ENCODE measurements at regions not wholly inside any gene's neighbourhood (a gene's known extent, or its start where the extent isn't known, plus 50 kb on each side); places are given as distances from the start of the nearest gene placed in this dataset.
A peak's percentile ranks its signal among the peaks of the same experiment; 100 is the strongest.

DNA sequence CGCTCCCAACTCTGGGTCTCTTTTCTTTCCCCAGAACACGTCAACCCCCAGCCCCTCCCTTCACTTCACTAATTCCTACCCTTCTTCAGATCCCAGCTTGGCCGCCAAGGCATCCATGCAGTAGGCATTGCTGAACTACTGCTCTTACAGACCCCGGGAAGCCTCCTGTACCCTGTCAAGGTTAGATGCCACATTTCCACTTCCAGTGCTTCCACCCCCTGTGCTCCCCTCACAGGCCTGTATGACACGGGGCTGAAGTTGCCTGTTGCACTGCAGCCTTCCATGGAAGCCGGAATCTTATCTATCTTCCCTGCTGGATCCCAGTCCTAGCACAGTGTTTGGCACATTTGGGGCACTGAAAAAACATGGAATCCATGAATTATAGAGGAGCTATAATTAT is 99.0 kb upstream of the SOD1 start:
- CTCF ChIA-PET (ENCODE audit: partially characterized antibody), result interaction anchor here (0.6 to 8.6 kb wide), 8 partner anchors 13 to 100 kb away, joined by 3 to 107 read pairs (median 5); no protein-coding TSS in a partner anchor
- peaks cover 19% of the 10 kb centered on the region for H3K23me2 ChIP-seq (ENCODE audit: low read depth, low read length)
- no peak for FAIRE-seq
- H4K8ac ChIP-seq (ENCODE audit: extremely low read depth, insufficient read depth, low read length), result no peak overlapping the region
- H4K20me1 ChIP-seq (replicated peaks in 1 of 2; ENCODE audit: control insufficient read depth in 1 of 2, insufficient read depth in 2 of 2, low read length in 2 of 2), result peaks cover 3% of the 10 kb centered on the region in 2 experiments
- H3K4ac ChIP-seq (replicated peaks; ENCODE audit: insufficient read length, low read depth, low read length), result no peak overlapping the region
- H3K4me1 ChIP-seq (replicated peaks in 1 of 4; ENCODE audit: control insufficient read depth in 3 of 4, insufficient read depth in 4 of 4, low read length in 3 of 4), result peaks cover 8 to 17% (median 14%) of the 10 kb centered on the region in 4 experiments
- H2AK5ac ChIP-seq (ENCODE audit: low read depth, low read length), result 0 out of 2 replicates have a peak overlapping the region, but pooled peaks have one; percentile 69
- peak overlapping the region; percentile 82 to 94 for H3K4me2 ChIP-seq (ENCODE audit: insufficient read depth in 1 of 2, low read depth in 2 of 2, low read length in 2 of 2)
- 86% methylated on average over 6 of the region's 6 CpGs; no CpG with 5 or more reads in 1 of the 2 experiments for WGBS, 2 experiments (ENCODE audit: extremely low coverage in 1 of 2, insufficient coverage in 1 of 2, insufficient read length in 1 of 2, insufficient replicate concordance in 2 of 2, low coverage in 1 of 2, low lambda C conversion rate in 2 of 2, missing lambda C conversion rate in 1 of 2)
- peaks cover 0 to 15% (median 7%) of the 10 kb centered on the region in 4 experiments; a peak in 5 of 7 replicates for H3K27me3 ChIP-seq (replicated peaks in 1 of 4; ENCODE audit: control insufficient read depth in 3 of 4, extremely low read depth in 1 of 4, insufficient read depth in 3 of 4, low read length in 3 of 4)
- peaks cover 0 to 9% of the 10 kb centered on the region in 2 experiments; a peak in 2 of 4 replicates for H3K79me2 ChIP-seq (ENCODE audit: control insufficient read depth in 1 of 2, insufficient read depth in 2 of 2, low read length in 2 of 2)
- no peak overlapping the region for H3K14ac ChIP-seq (ENCODE audit: insufficient read length)
- H2BK120ac ChIP-seq (replicated peaks; ENCODE audit: low read depth, low read length), result no peak overlapping the region
- H3K36me3 ChIP-seq (ENCODE audit: control insufficient read depth in 2 of 4, insufficient read depth in 4 of 4, low read length in 3 of 4), result no peaks in the 10 kb centered on the region
- DNase-seq (ENCODE audit: low read depth in 1 of 2, low spot score in 2 of 2), result no peak
- no peak overlapping the region for H3K27ac ChIP-seq (ENCODE audit: low read depth, low read length)
- peak overlapping the region in 2 of 4 experiments; percentile 4 to 91; a peak in 3 of 7 replicates for H3K9ac ChIP-seq (replicated peaks in 1 of 4; ENCODE audit: extremely low read depth in 1 of 4, low read depth in 3 of 4, low read length in 3 of 4)
- H3K18ac ChIP-seq (ENCODE audit: extremely low read depth, low read length), result no peak overlapping the region
- H2BK15ac ChIP-seq (ENCODE audit: low read length), result 0 out of 2 replicates have a peak overlapping the region, but pooled peaks have one; percentile 72
- no peak overlapping the region for H4K91ac ChIP-seq (replicated peaks; ENCODE audit: insufficient read length, low read length)
- peak overlapping the region; percentile 78 to 91 (median 88); a peak in 7 of 8 replicates for H3K4me3 ChIP-seq (ENCODE audit: extremely low read depth in 1 of 4, insufficient read depth in 2 of 4, low read depth in 3 of 4, low read length in 4 of 4)
- no peak overlapping the region for H3K23ac ChIP-seq (ENCODE audit: insufficient read length)
- no peaks in the 10 kb centered on the region; the same call in 1 of the 2 replicates for H3K79me1 ChIP-seq (ENCODE audit: low read depth, low read length)
- H2BK20ac ChIP-seq (ENCODE audit: low read length), result no peak overlapping the region
- H2BK5ac ChIP-seq (ENCODE audit: low read depth, low read length), result 0 out of 2 replicates have a peak overlapping the region, but pooled peaks have one; percentile 49
- no peaks in the 10 kb centered on the region for H3K9me3 ChIP-seq (ENCODE audit: insufficient read depth in 2 of 2, low read depth in 1 of 2, low read length in 1 of 2)
- H2BK12ac ChIP-seq (ENCODE audit: low read depth, low read length), result no peak overlapping the region
- H3K56ac ChIP-seq (replicated peaks; ENCODE audit: insufficient read length, low read depth, low read length), result no peak overlapping the region
- H2AFZ ChIP-seq (ENCODE audit: low read length), result no peak overlapping the region
- POLR2A ChIA-PET (ENCODE audit: partially characterized antibody), result interaction anchor here (0.7 to 6.8 kb wide), 12 partner anchors 8 to 451 kb away, joined by 3 to 97 read pairs (median 5); no protein-coding TSS in a partner anchor
- H4K5ac ChIP-seq (ENCODE audit: insufficient read length, low read depth, low read length), result no peak overlapping the region
